B cell (primary cell): ENCODE measurements at regions not wholly inside any gene's neighbourhood (a gene's known extent, or its start where the extent isn't known, plus 50 kb on each side); places are given as distances from the start of the nearest gene placed in this dataset.

Experiments
- ATAC-seq: fragments of 200-7000 bp; cut with Tn5 transposase; one replicate; pipeline ENCODE4 v1.10.0; 2021; ENCODE audit warnings: low read depth, mild to moderate bottlenecking, moderate number of reproducible peaks, moderate library complexity
- CTCF ChIA-PET: fragments of 350-600 bp; sonication (Branson Sonifier 250); formaldehyde crosslinking; loops from one replicate; lab custom pipeline; 2021; ENCODE audit warnings: antibody characterized with exemption, inconsistent platforms; lab: Charles Lee
- POLR2A ChIA-PET: fragments of 350-600 bp; sonication (Branson Sonifier 250); formaldehyde crosslinking; loops from one replicate; lab custom pipeline; 2021; ENCODE audit warnings: antibody characterized with exemption; lab: Charles Lee
- DNase-seq: peaks from one replicate; pipeline ENCODE4 v3.0.0; 2013
- H2AFZ ChIP-seq: 2 replicates; pipeline ENCODE4 v1.6.1; 2012; ENCODE audit warnings: mild to moderate bottlenecking, low read depth, low read length; ENCODE audit not compliant: insufficient read depth, poor library complexity, severe bottlenecking
- H3K27ac ChIP-seq, 2 donors: 1 replicate in 1 of 2; 2 replicates in 1 of 2; pipeline ENCODE4 v1.5.1; 2012 to 2013; ENCODE audit warnings: low read length in 2 of 2, mild to moderate bottlenecking in 2 of 2, moderate library complexity in 1 of 2
- H3K27me3 ChIP-seq, 4 experiments: fragments of 200-600 bp in 1 of 4; sonication (generic) in 1 of 4; replicated peaks in 1 of 4; 1 replicate in 2 of 4; 2 replicates in 2 of 4; pipeline versions ENCODE4 v1.6.1 to v1.7.0; 2013 to 2016; ENCODE audit warnings: low read length in 3 of 4, mild to moderate bottlenecking in 2 of 4, mixed read lengths in 1 of 4, moderate library complexity in 1 of 4; ENCODE audit not compliant: insufficient read depth in 4 of 4, control insufficient read depth in 3 of 4; ENCODE audit errors: control extremely low read depth in 1 of 4
- H3K36me3 ChIP-seq, 2 experiments: replicated peaks in 1 of 2; 1 replicate in 1 of 2; 2 replicates in 1 of 2; pipeline versions ENCODE4 v1.6.1 to v1.7.1; 2013; ENCODE audit warnings: low read length in 1 of 2; ENCODE audit not compliant: insufficient read depth in 2 of 2, control insufficient read depth in 1 of 2; ENCODE audit errors: control extremely low read depth in 1 of 2, extremely low read depth in 1 of 2
- H3K4me1 ChIP-seq, 2 donors: fragments of 200-600 bp in 1 of 2; sonication (generic) in 1 of 2; 1 replicate in 1 of 2; 2 replicates in 1 of 2; pipeline versions ENCODE4 v1.5.1 to v1.6.1; 2013 to 2017; ENCODE audit warnings: low read length in 2 of 2; ENCODE audit not compliant: control insufficient read depth in 2 of 2, insufficient read depth in 2 of 2
- H3K4me2 ChIP-seq: replicated peaks from 2 replicates; pipeline ENCODE3; 2012; ENCODE audit warnings: mild to moderate bottlenecking, low read depth, low read length; ENCODE audit not compliant: poor library complexity, severe bottlenecking
- H3K4me3 ChIP-seq, 5 experiments: fragments of 200-600 bp in 1 of 5; sonication (generic) in 1 of 5; 1 replicate in 3 of 5; 2 replicates in 2 of 5; pipeline versions ENCODE4 v1.5.1 to v1.7.0; 2011 to 2016; ENCODE audit warnings: low read length in 4 of 5, mild to moderate bottlenecking in 4 of 5, low read depth in 2 of 5, control low read depth in 1 of 5, moderate library complexity in 1 of 5; ENCODE audit not compliant: insufficient read depth in 1 of 5; ENCODE audit errors: control extremely low read depth in 1 of 5, extremely low read depth in 1 of 5
- H3K79me2 ChIP-seq: fragments of 200-600 bp; sonication (generic); one replicate; pipeline ENCODE4 v1.6.0; 2016; ENCODE audit warnings: low read length; ENCODE audit not compliant: control insufficient read depth, insufficient read depth
- H3K9ac ChIP-seq: fragments of 200-600 bp; sonication (generic); 2 replicates; pipeline ENCODE4 v1.6.1; 2017; ENCODE audit warnings: mild to moderate bottlenecking, low read length, moderate library complexity
- H3K9me3 ChIP-seq, 3 donors: one replicate each; pipeline versions ENCODE4 v1.6.1 to v1.7.1; 2013; ENCODE audit warnings: low read length in 2 of 3; ENCODE audit not compliant: control insufficient read depth in 2 of 3, insufficient read depth in 1 of 3; ENCODE audit errors: control extremely low read depth in 1 of 3
- H4K20me1 ChIP-seq: 2 replicates; pipeline ENCODE4 v1.6.0; 2012; ENCODE audit warnings: mild to moderate bottlenecking, low read length; ENCODE audit not compliant: insufficient read depth, control insufficient read depth, poor library complexity, severe bottlenecking
- H3K27ac Mint-ChIP-seq: one replicate; pipeline ENCODE4 v1.8.0; 2021; ENCODE audit warnings: mixed read lengths
- H3K27me3 Mint-ChIP-seq: one replicate; pipeline ENCODE4 v1.8.0; 2021; ENCODE audit warnings: mixed read lengths
- H3K4me1 Mint-ChIP-seq: one replicate; pipeline ENCODE4 v1.8.0; 2021; ENCODE audit warnings: mixed read lengths
- H3K4me3 Mint-ChIP-seq: one replicate; pipeline ENCODE4 v1.8.0; 2021; ENCODE audit warnings: mixed read lengths
- H3K9me3 Mint-ChIP-seq: one replicate; pipeline ENCODE4 v1.8.0; 2022; ENCODE audit warnings: mixed read lengths; ENCODE audit not compliant: insufficient read depth
- CTCF ChIP-seq: fragments of 200-600 bp; IDR thresholded peaks from one replicate; pipeline ENCODE4 v1.8.0; 2022; ENCODE audit warnings: antibody characterized with exemption, mild to moderate bottlenecking
- EZH2 ChIP-seq: IDR thresholded peaks from 2 replicates; pipeline ENCODE4 v1.6.1; 2012; ENCODE audit warnings: borderline replicate concordance, low read depth, mild to moderate bottlenecking, moderate library complexity, low read length; ENCODE audit not compliant: insufficient read depth, poor library complexity, severe bottlenecking
- WGBS: methylation state at CpG from one replicate; pipeline ENCODE4 v1.1.5; 2013; ENCODE audit warnings: missing lambda C conversion rate; ENCODE audit not compliant: insufficient coverage; 5-methylcytosine and 5-hydroxymethylcytosine counted together
- intact Hi-C: fragments of 100-400 bp; cut with micrococcal nuclease; formaldehyde crosslinking; loops from one replicate; pipeline ENCODE4 v1.10.0; 2022

DNA sequence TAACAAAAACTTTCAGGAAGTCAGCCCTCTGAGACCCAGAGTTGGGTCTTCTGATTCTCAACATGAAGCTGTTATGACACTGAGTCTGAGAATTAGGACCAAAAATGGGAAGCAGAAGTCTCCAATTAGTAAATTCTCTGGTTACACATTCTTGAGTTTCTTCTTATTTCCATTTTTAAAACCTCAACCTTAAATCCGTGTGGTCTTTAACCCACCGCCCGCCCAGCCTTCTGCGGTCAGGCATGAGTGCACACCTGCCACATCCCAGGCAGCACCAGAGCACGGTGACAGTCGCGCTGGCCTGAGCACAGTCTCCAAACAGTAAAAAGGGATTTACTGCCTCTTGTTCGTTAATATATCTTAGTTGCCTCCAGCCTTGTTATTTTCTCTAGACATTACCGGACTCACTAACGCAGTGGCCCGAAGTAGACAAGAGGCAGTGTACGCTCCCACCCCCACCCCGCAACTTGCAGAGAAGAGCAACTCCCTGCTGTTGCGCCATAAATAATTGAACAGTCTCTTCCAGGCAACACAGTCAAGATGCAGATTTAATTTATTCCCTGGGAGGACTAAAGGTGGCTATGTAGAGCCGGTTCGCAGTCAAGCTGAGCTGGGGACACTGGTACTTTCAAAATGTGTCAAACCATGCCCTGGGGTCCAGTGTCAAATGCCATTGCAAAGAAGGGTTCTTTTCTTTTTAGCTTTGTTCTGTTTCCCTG is 147.0 kb upstream of the CELF2 start:
- POLR2A ChIA-PET: no interaction called here
- no peak for TF ChIP-seq EZH2
- TF ChIP-seq CTCF: no peak

DNA sequence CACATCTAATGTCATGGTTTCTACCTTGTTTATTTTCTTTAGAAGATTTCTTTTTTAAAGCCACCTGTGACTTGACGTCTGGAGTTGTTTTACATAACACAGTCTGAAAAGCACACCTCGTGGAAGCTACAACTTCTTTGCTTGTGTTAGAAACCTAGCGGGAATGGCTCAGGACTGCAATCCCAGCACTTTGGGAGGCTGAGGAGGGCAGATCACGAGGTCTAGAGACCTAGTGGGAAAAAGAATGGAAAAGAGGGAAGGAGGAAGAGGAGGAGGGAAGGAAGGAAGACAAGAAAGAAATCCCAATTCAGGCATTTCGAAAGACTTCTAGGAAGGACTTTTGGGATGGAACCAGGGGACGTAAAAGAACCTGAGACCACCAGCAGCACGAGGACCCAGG is 146.3 kb upstream of the CELF2 start:
- no peaks in the 10 kb centered on the region for H4K20me1 ChIP-seq
- H3K4me2 ChIP-seq: no peak overlapping the region
- Mint-ChIP-seq H3K27me3 (peaks cover 17% of the 10 kb centered on the region), H3K27ac (no peak overlapping the region), H3K4me3 (no peak overlapping the region), H3K9me3 (no peaks in the 10 kb centered on the region), H3K4me1 (peaks cover 8% of the 10 kb centered on the region)
- H3K36me3 ChIP-seq: no peaks in the 10 kb centered on the region
- ATAC-seq: no peak
- H3K79me2 ChIP-seq: no peaks in the 10 kb centered on the region
- H3K27me3 ChIP-seq: peaks cover 0 to 11% (median 2%) of the 10 kb centered on the region in 4 experiments
- no peak overlapping the region for H3K27ac ChIP-seq
- H3K9me3 ChIP-seq: no peaks in the 10 kb centered on the region
- TF ChIP-seq EZH2 (no peak), CTCF (no peak)
- no peak overlapping the region for H3K4me3 ChIP-seq
- WGBS: 86% methylated on average over 7 of the region's 7 CpGs
- ChIA-PET POLR2A (no interaction called here), CTCF (no interaction called here)
- DNase-seq: no peak
- no peak overlapping the region for H2AFZ ChIP-seq
- H3K4me1 ChIP-seq: no peaks in the 10 kb centered on the region
- intact Hi-C loops: no loop called here
- no peak overlapping the region for H3K9ac ChIP-seq

More for the DNA sequence above, 147.0 kb upstream of the CELF2 start:
- Mint-ChIP-seq H3K4me3 (no peak overlapping the region), H3K27ac (no peak overlapping the region), H3K27me3 (peaks cover 17% of the 10 kb centered on the region), H3K4me1 (peaks cover 8% of the 10 kb centered on the region), H3K9me3 (no peaks in the 10 kb centered on the region)
- Histone ChIP-seq H3K36me3 (no peaks in the 10 kb centered on the region), H2AFZ (no peak overlapping the region), H3K4me2 (peak overlapping the region; percentile 1), H3K9ac (no peak overlapping the region), H3K4me1 (no peaks in the 10 kb centered on the region), H3K27me3 (peaks cover 0 to 11% (median 2%) of the 10 kb centered on the region in 4 experiments), H3K9me3 (no peaks in the 10 kb centered on the region), H3K79me2 (no peaks in the 10 kb centered on the region), H3K27ac (no peak overlapping the region), H3K4me3 (no peak overlapping the region), H4K20me1 (no peaks in the 10 kb centered on the region)
- CTCF ChIA-PET: no interaction called here
- intact Hi-C loops: no loop called here
- DNase-seq (no peak), ATAC-seq (no peak)
- WGBS: 68% methylated on average over 16 of the region's 16 CpGs
